NCI-H2029 treated with DMSO at 0.1 percent for 48 hours (cell line): ENCODE measurements at regions not wholly inside any gene's neighbourhood (a gene's known extent, or its start where the extent isn't known, plus 50 kb on each side); places are given as distances from the start of the nearest gene placed in this dataset.
"Not testable (repeated sequence)": the region's sequence is repeated elsewhere in the genome, so short reads cannot be mapped to it uniquely, and the experiment has no call there.

Experiments
- DNase-seq: peaks from one replicate; lab custom pipeline; 2025; lab: John Stamatoyannopoulos, UW

DNA sequence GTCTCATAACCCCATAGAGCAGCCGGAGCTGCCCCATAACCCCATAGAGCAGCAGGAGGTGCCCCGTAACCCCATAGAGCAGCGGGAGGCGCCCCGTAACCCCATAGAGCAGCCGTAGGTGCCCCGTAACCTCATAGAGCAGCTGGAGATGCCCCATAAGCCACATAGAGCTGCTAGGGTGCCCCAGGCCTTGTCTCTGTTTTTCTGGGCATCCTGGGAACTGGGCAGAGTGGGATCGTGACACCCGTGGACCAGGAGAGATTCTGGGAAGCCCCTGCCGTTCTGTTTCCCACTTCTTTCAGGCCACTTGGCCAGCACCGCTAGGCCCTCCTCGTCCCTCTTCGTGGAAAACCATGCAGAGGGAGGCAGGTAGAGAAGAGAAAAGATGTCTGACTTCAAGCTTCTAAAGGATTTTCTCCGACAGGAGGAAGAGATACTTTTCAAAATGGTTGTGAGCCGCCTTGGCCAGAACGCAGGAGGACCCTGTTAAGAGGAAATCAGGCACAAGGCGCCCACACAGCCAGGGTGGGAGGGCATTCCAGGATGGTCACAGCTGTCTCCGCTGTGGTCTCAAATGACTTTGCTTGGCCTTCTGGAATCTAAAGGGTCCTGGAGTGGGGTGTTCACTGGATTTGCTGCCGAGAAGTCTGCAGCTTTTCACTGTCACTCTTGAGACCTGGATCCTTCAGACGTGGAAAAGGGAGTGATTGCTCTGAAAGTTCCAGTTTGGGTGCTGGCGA lies 171.8 kb downstream of the NPIPB11 start:
- not testable (repeated sequence) for DNase-seq

DNA sequence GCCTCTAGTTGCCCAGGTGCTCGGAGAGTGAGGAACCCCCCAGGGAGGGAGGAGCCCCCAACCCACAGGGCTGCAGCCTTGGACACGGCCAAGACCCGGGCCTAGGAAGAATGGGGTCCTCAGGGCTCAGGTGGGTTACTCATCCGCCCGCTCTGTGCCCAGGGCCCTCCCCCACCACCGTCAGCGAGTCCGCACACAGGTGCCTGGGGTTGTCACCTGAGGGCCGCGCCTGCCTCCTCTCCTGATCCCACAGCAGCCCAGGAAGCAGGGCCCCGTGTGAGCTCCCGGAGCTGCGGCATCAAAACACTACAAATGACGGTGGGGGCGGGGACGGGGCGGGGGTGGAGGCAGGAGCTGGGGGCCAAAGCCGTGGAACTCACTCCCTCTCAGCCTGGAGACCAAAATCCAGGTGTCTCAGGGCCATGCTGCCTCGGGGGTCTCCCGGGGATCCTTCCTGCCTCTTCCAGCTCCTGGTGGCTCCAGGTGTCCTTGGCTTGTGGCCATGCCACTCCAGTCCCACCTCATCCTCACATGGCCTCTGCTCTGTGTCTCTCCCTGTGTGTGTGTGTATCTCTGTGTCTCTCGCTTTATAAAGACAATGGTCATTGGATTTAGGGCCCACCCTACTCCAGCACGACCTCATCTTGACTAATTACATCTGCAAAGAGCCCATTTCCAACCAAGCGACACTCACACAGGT lies 172.7 kb downstream of the NPIPB11 start:
- DNase-seq: not testable (repeated sequence)

DNA sequence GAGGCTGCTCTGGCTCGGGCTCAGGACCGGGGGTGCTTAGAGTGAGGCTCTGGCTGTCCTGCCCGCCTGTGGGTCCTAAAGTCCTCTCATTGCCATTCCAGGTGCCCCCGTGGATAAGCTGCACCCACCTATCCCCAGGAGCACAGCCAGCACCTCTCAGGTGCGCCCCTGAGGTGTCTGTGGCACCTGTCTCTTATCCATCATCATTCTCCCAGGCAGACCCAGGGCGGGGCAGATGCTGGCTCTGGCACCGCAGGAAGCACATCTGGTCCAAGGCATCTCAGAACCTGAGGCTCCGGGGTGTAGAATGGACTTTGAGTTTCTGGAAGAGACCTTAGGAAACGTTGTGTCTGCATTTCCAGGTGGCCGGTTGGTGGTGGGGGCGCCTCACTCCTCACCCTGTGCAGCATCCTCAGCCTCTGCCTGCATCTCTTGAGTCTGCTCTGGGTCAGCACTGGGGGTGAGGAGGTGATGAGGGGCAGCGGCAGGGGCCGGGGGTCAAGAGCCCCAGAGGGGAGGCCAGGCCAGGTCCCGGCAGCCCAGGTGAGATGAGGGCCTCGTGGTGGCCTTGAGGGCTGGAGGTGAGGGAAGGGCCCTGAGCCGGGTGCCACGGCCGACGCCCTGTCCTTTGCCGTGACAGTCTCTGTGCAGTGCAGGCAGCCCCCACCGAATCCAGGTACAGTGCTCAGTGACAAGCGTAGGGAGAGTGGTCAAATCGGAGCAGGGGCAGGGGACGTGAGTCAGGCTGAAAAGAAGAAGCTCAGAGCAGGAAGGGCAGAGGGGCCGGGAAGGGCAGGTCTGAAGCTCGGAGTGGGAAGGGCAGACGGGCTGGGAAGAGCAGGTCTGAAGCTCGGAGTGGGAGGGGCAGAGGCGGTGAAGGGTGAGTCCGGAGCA lies 173.5 kb downstream of the NPIPB11 start:
- no peak for DNase-seq

DNA sequence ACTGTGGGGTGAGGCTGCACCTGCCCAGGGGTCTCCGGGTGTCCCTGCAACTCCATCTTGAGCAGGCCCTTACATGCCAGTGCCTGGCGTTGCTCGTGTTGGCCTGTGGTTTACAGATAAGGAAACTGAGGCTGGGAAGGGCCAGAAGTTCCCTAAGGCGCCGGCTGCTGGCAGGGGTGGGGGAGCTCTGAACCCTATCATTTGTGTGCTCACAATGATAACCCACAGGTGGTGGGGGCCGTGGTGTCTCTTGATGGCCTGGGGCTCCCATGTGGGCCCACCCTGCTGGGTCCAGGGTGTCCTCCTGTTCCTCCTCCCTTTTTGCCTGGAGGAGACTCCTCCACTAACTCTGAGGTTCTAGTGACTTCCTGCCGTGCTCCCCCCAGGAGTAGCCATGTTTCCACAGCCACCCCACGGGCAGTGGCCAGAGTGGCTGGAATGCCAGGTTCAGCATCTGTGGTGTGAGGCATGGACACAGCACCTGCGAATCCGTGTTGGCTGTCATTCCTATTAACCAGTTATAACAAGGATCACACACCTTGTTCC lies 174.3 kb downstream of the NPIPB11 start:
- not testable (repeated sequence) for DNase-seq

DNA sequence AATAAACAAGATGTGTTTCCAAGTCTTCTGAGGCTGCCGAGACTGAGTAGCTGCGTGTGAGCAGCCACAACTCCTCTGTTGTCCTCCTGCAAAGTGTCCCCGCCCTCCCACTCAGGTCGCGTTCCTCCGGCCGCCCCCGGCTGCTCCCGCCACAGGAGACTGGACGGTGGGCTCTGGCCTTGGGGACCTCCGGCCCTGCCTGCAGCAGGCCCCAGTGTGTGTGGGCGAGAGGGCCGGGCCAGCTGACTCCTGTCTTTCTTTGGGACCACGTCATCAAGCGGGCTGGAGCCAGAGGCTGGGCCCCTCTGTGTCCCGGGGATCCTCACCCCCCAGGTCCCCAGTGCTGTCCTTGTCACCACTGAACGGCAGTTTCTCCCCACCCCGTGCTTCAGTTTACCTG lies 175.3 kb downstream of the NPIPB11 start:
- no peak for DNase-seq

DNA sequence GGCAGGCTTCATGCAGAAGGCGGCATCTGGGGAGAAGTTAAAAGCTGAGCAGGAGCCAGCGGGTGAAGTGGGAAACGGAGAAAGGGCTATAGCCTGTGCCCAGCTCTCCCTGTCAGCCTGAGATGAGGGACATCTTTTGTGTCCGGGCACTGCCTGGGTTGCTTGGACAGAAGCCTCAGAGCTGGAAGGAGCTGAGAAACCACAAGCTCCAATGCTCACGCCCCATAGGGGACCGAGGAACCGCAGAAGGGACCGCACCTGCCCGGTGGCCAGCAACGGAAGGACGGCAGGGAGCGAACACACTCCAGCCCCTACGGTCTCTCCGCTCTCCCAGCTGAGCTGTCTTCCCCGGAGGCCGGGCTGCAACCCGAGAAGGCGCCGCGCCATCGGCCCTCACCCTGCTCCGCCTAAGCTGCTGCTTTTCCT lies 175.8 kb downstream of the NPIPB11 start:
- no peak for DNase-seq

DNA sequence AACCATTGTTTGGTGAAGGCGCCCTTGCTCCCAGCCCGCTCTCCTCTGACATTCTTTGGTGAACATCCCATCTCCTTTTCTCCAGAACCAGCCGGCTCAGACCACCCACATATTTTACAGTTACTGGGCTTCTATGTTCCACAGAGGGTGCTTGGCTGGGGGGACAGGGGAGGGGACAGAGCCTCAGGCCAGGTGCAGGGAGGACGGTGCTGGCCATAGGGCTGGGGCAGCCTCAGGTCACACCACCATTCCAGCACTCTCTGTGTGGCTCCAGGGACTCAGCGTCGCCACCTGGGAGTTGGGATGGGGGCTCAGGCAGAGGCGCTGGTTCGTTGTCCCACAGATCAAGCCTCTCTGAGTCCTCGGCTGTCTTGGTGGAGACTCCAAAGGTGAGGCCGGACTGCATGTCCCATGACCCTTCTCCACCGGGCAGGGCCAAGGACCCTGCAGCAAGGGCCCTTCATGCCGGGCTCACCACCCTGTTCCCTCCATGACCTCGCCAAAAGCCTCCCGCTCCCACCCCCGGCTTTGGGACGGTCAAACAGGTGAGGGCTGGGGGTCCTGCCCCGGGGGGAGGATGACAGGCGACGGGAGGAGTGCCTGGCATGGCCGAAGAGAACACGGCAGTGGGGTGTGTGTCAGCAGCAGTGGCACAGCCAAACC lies 176.4 kb downstream of the NPIPB11 start:
- not testable (repeated sequence) for DNase-seq

DNA sequence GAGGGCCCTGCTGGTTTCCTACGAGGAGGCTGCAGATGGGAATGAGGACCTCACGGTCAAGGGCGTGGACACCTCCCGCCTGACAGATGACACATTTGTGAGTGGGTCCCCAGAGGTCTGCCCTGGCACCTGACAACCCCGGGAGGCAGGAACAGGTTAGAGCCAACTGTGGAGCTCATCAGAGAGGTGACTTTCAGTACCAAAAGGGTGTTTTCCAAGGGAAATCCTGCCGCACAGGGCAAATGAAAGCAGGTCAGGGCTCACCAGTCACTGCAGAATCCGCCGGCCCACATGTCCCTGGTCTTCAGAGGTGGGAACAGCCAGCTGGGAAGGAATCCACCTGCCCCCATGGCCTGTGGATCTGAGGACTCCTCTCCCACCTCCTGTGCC lies 176.9 kb downstream of the NPIPB11 start:
- DNase-seq: not testable (repeated sequence)

DNA sequence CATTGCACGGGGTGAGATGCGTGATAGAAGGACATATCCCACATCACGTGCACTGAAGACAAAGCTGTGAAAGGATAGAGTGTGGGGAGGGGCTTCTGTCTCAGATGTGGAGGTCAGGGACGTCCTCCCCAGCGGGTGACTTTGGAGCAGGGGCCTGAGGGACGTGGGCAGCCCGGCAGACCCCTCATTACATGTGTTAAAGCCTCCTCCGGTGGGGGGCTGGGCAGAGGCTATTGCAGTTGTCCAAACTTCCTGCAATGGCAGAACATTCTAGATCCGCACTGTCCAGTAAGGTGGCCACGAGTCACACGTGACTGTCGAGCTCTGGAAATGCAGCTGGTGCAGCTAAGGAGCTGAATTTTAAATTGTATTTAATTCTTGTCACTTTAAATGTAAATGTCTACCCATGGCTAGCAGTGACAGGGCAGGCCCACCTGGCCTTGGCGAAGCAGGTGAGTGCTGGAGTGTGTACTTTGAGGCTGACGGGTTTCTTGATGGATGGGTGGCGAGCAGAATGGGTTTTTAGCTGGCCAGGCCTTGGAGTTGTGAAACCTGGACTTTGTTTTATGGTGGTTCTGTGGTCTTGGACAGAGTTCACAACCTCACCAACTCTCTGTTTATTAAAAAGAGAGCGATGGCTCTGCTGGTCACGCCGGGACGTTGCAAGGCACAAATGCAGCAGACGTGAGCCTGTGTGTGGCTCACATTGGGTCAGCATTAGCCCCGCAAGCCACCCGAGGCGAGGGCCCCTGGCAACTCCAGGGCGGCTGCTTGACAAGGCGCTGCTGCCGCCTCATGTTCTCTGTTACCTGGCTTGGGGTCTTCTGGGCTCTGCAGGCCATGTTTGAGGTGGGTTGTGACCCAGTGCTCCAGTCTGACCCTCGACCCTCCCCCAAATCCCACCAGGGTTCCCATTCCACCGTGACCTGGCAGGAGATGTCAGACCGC lies 177.6 kb downstream of the NPIPB11 start:
- not testable (repeated sequence) for DNase-seq

DNA sequence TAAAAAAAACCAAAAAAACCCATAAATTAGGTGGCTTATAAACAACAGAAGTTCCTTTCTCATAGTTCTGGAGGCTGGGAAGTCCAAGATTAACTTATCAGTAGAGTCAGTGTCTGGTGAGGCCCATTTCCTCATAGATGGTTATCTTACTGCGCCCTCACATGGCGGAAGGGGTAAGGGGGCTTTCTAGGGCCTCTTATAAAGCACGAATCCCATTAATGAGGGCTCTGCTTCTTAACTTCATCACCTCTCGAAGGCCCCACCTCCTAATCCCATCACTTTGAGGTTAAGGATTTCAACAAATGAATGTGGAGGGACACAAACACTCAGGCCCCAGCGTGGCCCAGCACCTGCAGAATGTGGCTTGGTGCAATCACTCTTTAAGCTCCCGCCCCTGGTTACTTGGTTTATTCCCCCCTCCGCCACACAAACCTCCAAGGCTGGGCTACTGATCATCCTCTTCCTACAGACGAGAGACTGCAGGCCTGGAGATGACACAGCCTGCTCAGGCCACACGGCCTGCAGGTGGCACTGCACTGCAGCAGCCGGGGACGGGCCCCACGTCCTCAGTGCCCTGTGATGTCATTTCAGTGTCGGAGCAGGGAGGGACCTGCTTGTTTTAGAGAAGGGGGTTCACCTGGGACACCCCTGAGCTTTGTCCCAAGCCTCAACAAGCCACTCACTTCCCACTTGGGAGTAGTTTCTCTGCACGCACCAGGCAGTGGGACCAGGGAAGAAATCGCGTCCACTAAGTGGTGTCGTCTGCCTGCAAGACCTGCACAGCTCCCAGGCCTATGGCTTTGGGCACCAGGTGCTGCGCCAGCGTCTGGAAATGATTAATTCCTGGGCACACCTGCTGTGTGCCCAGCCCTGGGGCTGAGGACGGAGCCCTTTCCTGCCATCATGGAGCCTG lies 178.5 kb downstream of the NPIPB11 start:
- DNase-seq: not testable (repeated sequence)

DNA sequence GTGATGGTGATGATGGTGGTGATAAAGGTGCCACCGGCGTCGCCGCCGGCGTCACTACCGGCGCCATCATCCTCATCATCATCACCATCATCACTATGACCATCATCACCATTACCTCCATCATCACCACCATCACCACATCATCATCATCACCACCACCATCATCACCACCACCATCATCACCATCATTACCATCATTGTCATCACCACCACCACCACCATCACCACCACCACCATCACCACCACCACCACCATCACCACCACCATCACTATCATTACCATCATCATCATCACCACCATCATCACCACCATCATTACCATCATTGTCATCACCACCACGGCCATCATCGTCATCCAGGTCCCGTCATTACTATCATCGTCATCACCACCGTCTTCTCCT lies 179.7 kb downstream of the NPIPB11 start:
- no peak for DNase-seq

DNA sequence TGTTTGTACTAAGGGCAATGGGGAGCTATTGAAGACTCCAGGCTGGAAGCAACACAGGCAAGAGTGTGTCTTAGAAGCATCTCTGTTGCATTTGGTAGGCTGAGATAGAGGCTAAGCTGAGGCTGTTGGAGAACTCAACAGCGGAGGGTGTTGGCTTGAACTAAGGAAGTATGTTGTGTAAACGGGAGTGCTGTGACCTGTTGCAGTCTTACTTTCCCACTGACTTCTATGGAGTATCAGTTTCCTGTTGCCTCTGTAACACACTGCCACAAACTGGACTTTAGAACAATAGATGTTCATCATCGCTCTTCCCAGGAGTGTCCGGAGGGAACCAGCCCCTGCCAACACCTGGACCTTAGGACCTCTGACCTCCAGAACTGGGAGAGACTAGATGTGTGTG lies 181.8 kb downstream of the NPIPB11 start:
- not testable (repeated sequence) for DNase-seq

DNA sequence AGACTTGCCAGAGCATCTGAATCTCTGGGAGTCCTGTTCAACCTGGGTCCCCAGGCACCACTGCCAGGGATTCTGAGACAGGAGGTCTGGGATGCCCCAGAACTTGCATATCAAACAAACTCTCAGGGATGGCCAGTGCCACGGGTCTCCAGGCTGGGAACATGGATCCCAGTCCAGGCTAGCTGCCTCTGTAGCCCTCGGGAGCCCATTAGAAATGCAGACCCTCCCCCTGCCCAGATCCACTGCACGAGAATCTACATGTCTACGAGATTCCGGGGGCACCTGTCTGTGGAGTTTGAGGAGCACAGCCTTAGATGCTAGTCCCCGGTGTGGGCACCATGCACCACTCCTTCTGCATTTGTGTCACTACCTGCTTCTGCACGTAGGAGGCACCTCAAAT lies 183.9 kb downstream of the NPIPB11 start:
- DNase-seq: not testable (repeated sequence)

DNA sequence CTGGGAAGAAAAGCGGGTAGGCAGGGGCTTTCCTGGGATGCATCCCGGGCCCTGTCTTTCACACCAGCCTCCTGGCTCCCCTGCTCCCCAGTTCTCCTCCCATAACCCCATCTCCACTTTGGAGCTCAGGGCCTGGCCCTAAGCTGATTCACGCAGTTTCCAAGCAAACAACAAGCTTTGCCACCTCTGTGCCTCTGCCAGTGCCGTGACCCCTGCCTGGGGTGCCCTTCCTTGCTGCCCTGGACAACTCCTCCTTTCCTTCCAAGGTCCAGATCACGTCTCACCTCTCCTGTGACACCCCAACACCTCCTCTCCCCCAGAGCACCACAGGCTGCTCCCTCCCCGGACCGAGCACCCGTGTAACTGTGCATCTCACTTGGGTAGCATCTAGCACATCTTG lies 184.5 kb downstream of the NPIPB11 start:
- DNase-seq: not testable (repeated sequence)

DNA sequence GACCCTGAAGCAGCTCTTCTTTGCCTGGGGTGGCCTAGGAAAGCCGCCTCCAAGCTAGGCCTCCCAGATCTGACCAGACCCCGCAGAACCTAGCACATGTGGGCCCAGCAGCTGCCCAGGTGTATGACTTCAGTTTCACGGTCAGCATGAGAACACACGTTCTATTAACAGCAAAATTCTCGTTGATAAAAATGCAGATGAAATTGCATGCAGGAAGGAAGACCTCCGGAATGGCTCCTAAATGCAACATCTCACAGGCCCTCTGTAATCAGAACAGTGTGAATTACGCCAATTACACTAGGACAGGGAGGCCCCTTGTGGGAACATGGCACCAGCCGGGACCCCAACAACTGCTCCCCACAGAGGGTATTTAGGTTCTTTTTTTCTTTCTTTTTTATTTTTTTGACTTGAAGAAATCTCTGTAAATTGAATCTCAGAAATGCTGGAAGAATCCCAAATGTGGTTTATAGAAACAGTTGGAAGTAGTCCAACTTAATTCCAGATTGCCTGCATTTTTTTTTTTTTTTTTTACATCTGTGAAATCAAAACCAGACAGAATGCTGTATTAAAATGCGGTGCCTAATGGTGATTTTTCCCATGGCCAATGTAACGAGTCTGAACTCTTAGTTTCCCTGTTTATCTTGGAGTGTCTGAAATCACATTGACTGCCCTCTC lies 185.1 kb downstream of the NPIPB11 start:
- DNase-seq: not testable (repeated sequence)

DNA sequence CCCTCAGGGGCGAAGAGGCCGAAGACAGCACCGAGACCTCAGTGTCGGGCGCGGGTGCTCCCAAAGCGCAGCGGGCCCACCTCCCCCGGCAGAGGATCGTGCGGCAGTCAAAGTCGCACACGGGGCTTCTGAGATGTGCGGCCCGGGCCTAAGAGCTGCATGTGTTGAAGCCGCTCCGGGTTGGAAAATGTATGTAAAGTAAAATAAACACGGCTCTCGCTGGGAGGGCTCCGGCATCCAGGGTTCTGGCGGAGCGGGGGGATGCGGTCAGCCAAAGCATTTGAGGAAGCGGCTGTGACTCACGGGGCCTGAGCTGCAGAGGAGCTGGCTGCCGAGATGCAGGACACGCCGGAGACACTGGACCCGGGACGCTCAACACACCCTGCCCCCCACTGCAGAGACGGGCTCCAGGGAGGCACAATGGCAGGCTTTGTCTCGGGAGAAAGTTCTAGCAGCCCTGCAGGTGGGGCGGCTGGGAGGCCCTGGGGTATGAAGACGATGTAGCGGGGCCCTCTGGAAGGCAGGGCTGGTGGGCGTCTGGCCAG lies 185.8 kb downstream of the NPIPB11 start:
- DNase-seq: not testable (repeated sequence)

DNA sequence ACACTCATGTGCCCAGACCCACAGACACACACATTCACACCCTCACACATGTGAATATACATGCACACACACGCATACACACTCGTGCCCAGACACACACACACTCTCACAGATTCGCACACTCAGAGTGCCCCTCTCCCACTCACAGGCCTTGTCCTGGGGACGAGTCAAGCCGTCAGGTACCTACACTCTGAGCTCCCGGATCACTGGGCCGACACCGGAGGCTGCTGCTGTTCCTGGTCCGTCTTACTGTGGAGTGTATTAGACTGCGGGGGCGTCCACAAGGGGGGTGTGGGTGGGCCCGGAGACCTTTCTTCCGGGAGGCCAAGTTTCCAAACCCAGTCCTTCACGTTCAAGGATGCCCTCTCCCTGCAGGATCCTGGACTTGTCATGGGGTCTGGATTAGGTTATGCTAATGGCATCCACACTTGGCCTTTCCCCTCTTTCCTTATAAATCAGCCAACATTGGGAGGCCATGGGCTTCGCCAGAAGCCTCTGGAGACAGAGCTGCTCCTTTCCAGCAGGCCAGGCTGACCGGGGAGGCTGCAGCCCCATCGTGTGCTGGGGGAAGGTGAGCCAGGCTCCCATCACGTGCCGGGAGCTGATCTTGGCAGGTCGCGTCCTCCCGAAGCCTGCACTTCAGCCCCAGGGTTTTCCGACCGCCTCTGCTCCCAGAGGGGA lies 186.4 kb downstream of the NPIPB11 start:
- not testable (repeated sequence) for DNase-seq

DNA sequence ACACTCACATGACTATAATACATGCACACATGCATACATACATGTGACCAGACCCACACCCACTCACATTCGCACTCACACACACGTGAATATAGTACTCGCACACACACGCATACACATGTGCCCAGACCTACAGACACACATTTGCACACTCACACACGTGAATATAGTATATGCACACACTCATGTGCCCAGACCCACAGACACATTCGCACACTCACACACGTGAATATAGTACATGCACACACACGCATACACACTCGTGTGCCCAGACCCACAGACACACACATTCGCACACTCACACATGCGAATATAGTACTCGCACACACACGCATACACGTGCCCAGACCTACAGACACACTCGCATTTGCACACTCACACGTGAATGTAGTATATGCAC lies 186.9 kb downstream of the NPIPB11 start:
- not testable (repeated sequence) for DNase-seq
